CD4-positive, alpha-beta memory T cell (primary cell): ENCODE measurements at regions not wholly inside any gene's neighbourhood (a gene's known extent, or its start where the extent isn't known, plus 50 kb on each side); places are given as distances from the start of the nearest gene placed in this dataset.

Experiments
- CTCF ChIA-PET: fragments of 350-600 bp; sonication (Branson Sonifier 250); formaldehyde crosslinking; loops from one replicate; lab custom pipeline; 2021; ENCODE audit warnings: inconsistent platforms; ENCODE audit not compliant: partially characterized antibody; lab: Charles Lee
- POLR2A ChIA-PET: fragments of 350-600 bp; sonication (Branson Sonifier 250); formaldehyde crosslinking; loops from one replicate; lab custom pipeline; 2021; ENCODE audit not compliant: partially characterized antibody; lab: Charles Lee
- DNase-seq, 5 donors: peaks; one replicate each; pipeline versions ENCODE4 v3.0.0 to v3.0.0-alpha.2; 2020 to 2022; ENCODE audit warnings: mixed read lengths in 1 of 5
- H3K27ac ChIP-seq: one replicate; pipeline ENCODE4 v1.7.0; 2013; ENCODE audit warnings: low read depth, low read length
- H3K27me3 ChIP-seq: 2 replicates; pipeline ENCODE4 v1.7.0; 2013; ENCODE audit warnings: mild to moderate bottlenecking, low read length, moderate library complexity; ENCODE audit not compliant: insufficient read depth
- H3K36me3 ChIP-seq: 2 replicates; pipeline ENCODE4 v1.7.0; 2013; ENCODE audit warnings: mild to moderate bottlenecking, low read length, moderate library complexity; ENCODE audit not compliant: insufficient read depth
- H3K4me1 ChIP-seq: 2 replicates; pipeline ENCODE4 v1.7.0; 2013; ENCODE audit warnings: mild to moderate bottlenecking, low read length, moderate library complexity; ENCODE audit not compliant: insufficient read depth
- H3K4me3 ChIP-seq, 2 donors: one replicate each; pipeline ENCODE4 v1.7.0; 2013; ENCODE audit warnings: low read length in 2 of 2, mild to moderate bottlenecking in 1 of 2
- H3K9me3 ChIP-seq, 2 donors: one replicate each; pipeline ENCODE4 v1.7.0; 2013; ENCODE audit warnings: low read length in 2 of 2, control low read depth in 1 of 2; ENCODE audit not compliant: control insufficient read depth in 1 of 2
- H3K27ac Mint-ChIP-seq, 7 donors: one replicate each; pipeline ENCODE4 v1.8.0; 2020 to 2021; ENCODE audit warnings: mixed read lengths in 7 of 7, mild to moderate bottlenecking in 6 of 7, inconsistent platforms in 3 of 7, moderate library complexity in 3 of 7
- H3K27me3 Mint-ChIP-seq, 2 donors: one replicate each; pipeline ENCODE4 v1.8.0; 2020 to 2021; ENCODE audit warnings: mixed read lengths in 2 of 2
- H3K36me3 Mint-ChIP-seq, 2 donors: one replicate each; pipeline ENCODE4 v1.8.0; 2020 to 2021; ENCODE audit warnings: mixed read lengths in 2 of 2, inconsistent platforms in 1 of 2, mild to moderate bottlenecking in 1 of 2
- H3K4me1 Mint-ChIP-seq, 4 donors: one replicate each; pipeline ENCODE4 v1.8.0; 2020 to 2021; ENCODE audit warnings: mixed read lengths in 4 of 4, mild to moderate bottlenecking in 1 of 4
- H3K4me3 Mint-ChIP-seq, 8 donors: one replicate each; pipeline ENCODE4 v1.8.0; 2020 to 2021; ENCODE audit warnings: mixed read lengths in 8 of 8, mild to moderate bottlenecking in 7 of 8, moderate library complexity in 6 of 8, inconsistent platforms in 3 of 8
- H3K9me3 Mint-ChIP-seq, 8 donors: one replicate each; pipeline ENCODE4 v1.8.0; 2020 to 2021; ENCODE audit warnings: mixed read lengths in 8 of 8, mild to moderate bottlenecking in 5 of 8, inconsistent platforms in 3 of 8, moderate library complexity in 1 of 8
- intact Hi-C: fragments of 100-400 bp; cut with micrococcal nuclease; formaldehyde crosslinking; loops from one replicate; pipeline ENCODE4 v1.15.1; 2023

GRCh38 chr18:78733762-78734613 is 245.6 kb upstream of the SALL3 start:
- no peak for DNase-seq
- no peaks in the 10 kb centered on the region for H3K9me3 Mint-ChIP-seq
- H3K9me3 ChIP-seq, result no peaks in the 10 kb centered on the region
- no peaks in the 10 kb centered on the region for H3K4me1 ChIP-seq
- ChIA-PET POLR2A (no interaction called here), CTCF (no interaction called here)
- no peak overlapping the region for H3K27ac ChIP-seq
- no peaks in the 10 kb centered on the region for H3K4me1 Mint-ChIP-seq
- H3K36me3 Mint-ChIP-seq, result no peaks in the 10 kb centered on the region
- intact Hi-C loops, result no loop called here
- no peaks in the 10 kb centered on the region for H3K27me3 ChIP-seq
- no peaks in the 10 kb centered on the region for H3K36me3 ChIP-seq
- H3K4me3 Mint-ChIP-seq, result no peak overlapping the region
- H3K4me3 ChIP-seq, result no peak overlapping the region
- H3K27me3 Mint-ChIP-seq, result no peaks in the 10 kb centered on the region
- H3K27ac Mint-ChIP-seq, result no peak overlapping the region

- POLR2A ChIA-PET, result no interaction called here
- H3K4me3 ChIP-seq, result no peak overlapping the region
These were observed 245.0 kb upstream of the SALL3 start for GRCh38 chr18:78734614-78734945.

GRCh38 chr18:78735131-78736014 is 244.2 kb upstream of the SALL3 start:
- no peaks in the 10 kb centered on the region for H3K4me1 ChIP-seq
- H3K36me3 ChIP-seq, result no peaks in the 10 kb centered on the region
- intact Hi-C loops, result no loop called here
- no peak overlapping the region for H3K4me3 ChIP-seq
- H3K9me3 ChIP-seq, result no peaks in the 10 kb centered on the region
- no peak for DNase-seq
- Mint-ChIP-seq H3K27ac (no peak overlapping the region), H3K36me3 (no peaks in the 10 kb centered on the region), H3K4me1 (no peaks in the 10 kb centered on the region), H3K9me3 (no peaks in the 10 kb centered on the region), H3K4me3 (no peak overlapping the region), H3K27me3 (no peaks in the 10 kb centered on the region)
- ChIA-PET POLR2A (no interaction called here), CTCF (no interaction called here)
- no peaks in the 10 kb centered on the region for H3K27me3 ChIP-seq
- H3K27ac ChIP-seq, result no peak overlapping the region

More at GRCh38 chr18:78734614-78734945, 245.0 kb upstream of the SALL3 start:
- Mint-ChIP-seq H3K27me3 (no peaks in the 10 kb centered on the region), H3K4me3 (no peak overlapping the region), H3K27ac (no peak overlapping the region), H3K4me1 (no peaks in the 10 kb centered on the region), H3K9me3 (no peaks in the 10 kb centered on the region), H3K36me3 (no peaks in the 10 kb centered on the region)
- Histone ChIP-seq H3K27ac (no peak overlapping the region), H3K9me3 (no peaks in the 10 kb centered on the region), H3K4me1 (no peaks in the 10 kb centered on the region), H3K36me3 (no peaks in the 10 kb centered on the region), H3K27me3 (no peaks in the 10 kb centered on the region)
- CTCF ChIA-PET, result no interaction called here
- intact Hi-C loops, result no loop called here
- DNase-seq, result no peak

- CTCF ChIA-PET, result no interaction called here
- H3K4me3 ChIP-seq, result no peak overlapping the region
- no peaks in the 10 kb centered on the region for H3K4me1 ChIP-seq
- DNase-seq, result no peak
- peak overlapping the region in 1 of 8 donors; percentile 42 for H3K4me3 Mint-ChIP-seq
- no peaks in the 10 kb centered on the region for H3K27me3 ChIP-seq
- intact Hi-C loops, result no loop called here
- H3K27ac Mint-ChIP-seq, result no peak overlapping the region
- no peaks in the 10 kb centered on the region for H3K4me1 Mint-ChIP-seq
- no peaks in the 10 kb centered on the region for H3K36me3 Mint-ChIP-seq
- no peaks in the 10 kb centered on the region for H3K9me3 Mint-ChIP-seq
- H3K36me3 ChIP-seq, result no peaks in the 10 kb centered on the region
- H3K27me3 Mint-ChIP-seq, result peaks cover 0 to 2% of the 10 kb centered on the region in 2 donors
- H3K27ac ChIP-seq, result no peak overlapping the region
- POLR2A ChIA-PET, result no interaction called here
- H3K9me3 ChIP-seq, result no peaks in the 10 kb centered on the region
These were observed 243.5 kb upstream of the SALL3 start for GRCh38 chr18:78736015-78736690.

GRCh38 chr18:78737006-78737915 is 242.4 kb upstream of the SALL3 start:
- no peaks in the 10 kb centered on the region for H3K4me1 Mint-ChIP-seq
- H3K4me3 Mint-ChIP-seq, result no peak overlapping the region
- Histone ChIP-seq H3K4me3 (no peak overlapping the region), H3K27ac (no peak overlapping the region), H3K36me3 (no peaks in the 10 kb centered on the region), H3K27me3 (no peaks in the 10 kb centered on the region), H3K9me3 (no peaks in the 10 kb centered on the region), H3K4me1 (no peaks in the 10 kb centered on the region)
- DNase-seq, result no peak
- peaks cover 0 to 2% (median 0%) of the 10 kb centered on the region in 8 donors for H3K9me3 Mint-ChIP-seq
- CTCF ChIA-PET, result no interaction called here
- intact Hi-C loops, result no loop called here
- peaks cover 0 to 2% of the 10 kb centered on the region in 2 donors for H3K27me3 Mint-ChIP-seq
- H3K36me3 Mint-ChIP-seq, result no peaks in the 10 kb centered on the region
- POLR2A ChIA-PET, result no interaction called here
- peak overlapping the region in 1 of 7 donors; percentile 8 for H3K27ac Mint-ChIP-seq

GRCh38 chr18:78738076-78738690 is 241.4 kb upstream of the SALL3 start:
- intact Hi-C loops, result no loop called here
- Mint-ChIP-seq H3K9me3 (peaks cover 0 to 4% (median 0%) of the 10 kb centered on the region in 8 donors), H3K4me1 (no peaks in the 10 kb centered on the region), H3K36me3 (no peaks in the 10 kb centered on the region), H3K4me3 (no peak overlapping the region), H3K27ac (no peak overlapping the region), H3K27me3 (peaks cover 0 to 2% of the 10 kb centered on the region in 2 donors)
- Histone ChIP-seq H3K36me3 (no peaks in the 10 kb centered on the region), H3K4me1 (no peaks in the 10 kb centered on the region), H3K27ac (no peak overlapping the region), H3K27me3 (no peaks in the 10 kb centered on the region), H3K4me3 (no peak overlapping the region), H3K9me3 (no peaks in the 10 kb centered on the region)
- DNase-seq, result no peak
- ChIA-PET POLR2A (no interaction called here), CTCF (no interaction called here)
